ENCODE measurements at regions not wholly inside any gene's neighbourhood (a gene's known extent, or its start where the extent isn't known, plus 50 kb on each side); places are given as distances from the start of the nearest gene placed in this dataset.

DNA sequence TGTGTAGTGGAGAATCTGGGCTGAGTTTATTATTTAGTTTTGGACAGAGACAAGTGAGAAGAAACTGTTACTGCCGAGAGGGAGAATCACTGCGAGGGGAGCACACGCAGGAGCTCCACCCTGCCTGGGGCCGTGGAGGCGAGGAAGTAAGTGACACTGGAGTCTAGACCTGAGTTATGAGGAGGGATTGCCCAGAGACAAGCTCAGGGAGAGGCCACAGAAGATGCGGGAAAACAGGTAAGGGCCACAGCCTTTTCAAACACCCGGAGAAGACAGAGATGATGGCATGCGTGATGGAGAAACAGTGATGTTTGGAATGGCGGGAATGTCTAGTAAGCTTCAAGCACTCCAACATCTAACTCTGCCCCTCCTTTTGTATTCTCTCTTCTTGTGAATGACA, 84.1 kb downstream of the TNFSF11 start:
- no peak for DNase-seq
- Histone ChIP-seq H3K27me3 (ENCODE audit: insufficient read depth, low read length, poor library complexity) (peaks cover 25% of the 10 kb centered on the region), H2AFZ (ENCODE audit: low read depth, low read length) (no peak overlapping the region)

GRCh38 chr13:42660333-42660965, 86.5 kb downstream of the TNFSF11 start:
- Histone ChIP-seq H3K4me1 (ENCODE audit: insufficient read depth, low read length) (no peaks in the 10 kb centered on the region), H3K79me2 (ENCODE audit: insufficient read depth, low read length) (no peaks in the 10 kb centered on the region), H3K4me3 (ENCODE audit: low read depth in 1 of 2, low read length in 2 of 2) (no peak overlapping the region), H2AFZ (ENCODE audit: low read depth, low read length) (no peak overlapping the region), H3K27me3 (ENCODE audit: insufficient read depth, low read length, poor library complexity) (peaks cover 19% of the 10 kb centered on the region), H3K9ac (ENCODE audit: low read depth, low read length) (no peak overlapping the region), H3K36me3 (ENCODE audit: insufficient read depth, low read length) (no peaks in the 10 kb centered on the region), H3K9me3 (ENCODE audit: insufficient read depth, low read length, severe bottlenecking) (no peaks in the 10 kb centered on the region), H4K20me1 (ENCODE audit: insufficient read depth, low read length) (no peaks in the 10 kb centered on the region), H3K4me2 (ENCODE audit: insufficient read depth, low read length) (no peak overlapping the region), H3K27ac (ENCODE audit: low read length) (no peak overlapping the region)
- ATAC-seq (ENCODE audit: insufficient read depth, low read depth) (no peak), DNase-seq (no peak)
- TF ChIP-seq, protein P1, sequence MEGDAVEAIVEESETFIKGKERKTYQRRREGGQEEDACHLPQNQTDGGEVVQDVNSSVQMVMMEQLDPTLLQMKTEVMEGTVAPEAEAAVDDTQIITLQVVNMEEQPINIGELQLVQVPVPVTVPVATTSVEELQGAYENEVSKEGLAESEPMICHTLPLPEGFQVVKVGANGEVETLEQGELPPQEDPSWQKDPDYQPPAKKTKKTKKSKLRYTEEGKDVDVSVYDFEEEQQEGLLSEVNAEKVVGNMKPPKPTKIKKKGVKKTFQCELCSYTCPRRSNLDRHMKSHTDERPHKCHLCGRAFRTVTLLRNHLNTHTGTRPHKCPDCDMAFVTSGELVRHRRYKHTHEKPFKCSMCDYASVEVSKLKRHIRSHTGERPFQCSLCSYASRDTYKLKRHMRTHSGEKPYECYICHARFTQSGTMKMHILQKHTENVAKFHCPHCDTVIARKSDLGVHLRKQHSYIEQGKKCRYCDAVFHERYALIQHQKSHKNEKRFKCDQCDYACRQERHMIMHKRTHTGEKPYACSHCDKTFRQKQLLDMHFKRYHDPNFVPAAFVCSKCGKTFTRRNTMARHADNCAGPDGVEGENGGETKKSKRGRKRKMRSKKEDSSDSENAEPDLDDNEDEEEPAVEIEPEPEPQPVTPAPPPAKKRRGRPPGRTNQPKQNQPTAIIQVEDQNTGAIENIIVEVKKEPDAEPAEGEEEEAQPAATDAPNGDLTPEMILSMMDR (IDR thresholded peaks at IDR 0.05; ENCODE audit: borderline replicate concordance, extremely low read depth, low read length, poor library complexity, severe bottlenecking): peak; percentile 14
- TF ChIP-seq EZH2 (IDR thresholded peaks at IDR 0.05; ENCODE audit: borderline replicate concordance, low read depth, low read length, severe bottlenecking): no peak

More for the DNA sequence above, 84.1 kb downstream of the TNFSF11 start:
- no peak overlapping the region for H3K27ac ChIP-seq (ENCODE audit: low read length)
- H3K9ac ChIP-seq (ENCODE audit: low read depth, low read length): no peak overlapping the region
- H4K20me1 ChIP-seq (ENCODE audit: insufficient read depth, low read length): no peaks in the 10 kb centered on the region
- H3K36me3 ChIP-seq (ENCODE audit: insufficient read depth, low read length): no peaks in the 10 kb centered on the region
- no peak for TF ChIP-seq EZH2 (IDR thresholded peaks at IDR 0.05; ENCODE audit: borderline replicate concordance, low read depth, low read length, severe bottlenecking)
- TF ChIP-seq, protein P1 (IDR thresholded peaks at IDR 0.05; ENCODE audit: borderline replicate concordance, extremely low read depth, low read length, poor library complexity, severe bottlenecking): no peak
- no peak overlapping the region for H3K4me3 ChIP-seq (ENCODE audit: low read depth in 1 of 2, low read length in 2 of 2)
- no peaks in the 10 kb centered on the region for H3K9me3 ChIP-seq (ENCODE audit: insufficient read depth, low read length, severe bottlenecking)
- no peak for ATAC-seq (ENCODE audit: insufficient read depth, low read depth)
- no peak overlapping the region for H3K4me2 ChIP-seq (ENCODE audit: insufficient read depth, low read length)
- H3K4me1 ChIP-seq (ENCODE audit: insufficient read depth, low read length): no peaks in the 10 kb centered on the region
- H3K79me2 ChIP-seq (ENCODE audit: insufficient read depth, low read length): no peaks in the 10 kb centered on the region

GRCh38 chr13:42667638-42668037, 93.7 kb downstream of the TNFSF11 start:
- no peak overlapping the region for H3K4me3 ChIP-seq (ENCODE audit: low read depth in 1 of 2, low read length in 2 of 2)
- H3K79me2 ChIP-seq (ENCODE audit: insufficient read depth, low read length): no peaks in the 10 kb centered on the region
- H3K4me2 ChIP-seq (ENCODE audit: insufficient read depth, low read length): no peak overlapping the region
- ATAC-seq (ENCODE audit: insufficient read depth, low read depth) (no peak), DNase-seq (no peak)
- no peak overlapping the region for H3K27ac ChIP-seq (ENCODE audit: low read length)
- no peaks in the 10 kb centered on the region for H3K9me3 ChIP-seq (ENCODE audit: insufficient read depth, low read length, severe bottlenecking)
- no peak overlapping the region for H2AFZ ChIP-seq (ENCODE audit: low read depth, low read length)
- TF ChIP-seq EZH2 (IDR thresholded peaks at IDR 0.05; ENCODE audit: borderline replicate concordance, low read depth, low read length, severe bottlenecking): no peak
- TF ChIP-seq, protein P1 (IDR thresholded peaks at IDR 0.05; ENCODE audit: borderline replicate concordance, extremely low read depth, low read length, poor library complexity, severe bottlenecking): no peak
- H3K9ac ChIP-seq (ENCODE audit: low read depth, low read length): no peak overlapping the region
- no peaks in the 10 kb centered on the region for H4K20me1 ChIP-seq (ENCODE audit: insufficient read depth, low read length)
- no peaks in the 10 kb centered on the region for H3K4me1 ChIP-seq (ENCODE audit: insufficient read depth, low read length)
- H3K36me3 ChIP-seq (ENCODE audit: insufficient read depth, low read length): no peaks in the 10 kb centered on the region
- H3K27me3 ChIP-seq (ENCODE audit: insufficient read depth, low read length, poor library complexity): no peaks in the 10 kb centered on the region
